Activated CD8-positive, alpha-beta memory T cell treated with anti-CD3 and anti-CD28 coated beads, Interleukin-2, amount 50 U/mL, for 48 hours (primary cell): ENCODE measurements at regions not wholly inside any gene's neighbourhood (a gene's known extent, or its start where the extent isn't known, plus 50 kb on each side); places are given as distances from the start of the nearest gene placed in this dataset.

ENCODE experiments used
- DNase-seq: peaks from one replicate; pipeline ENCODE4 v3.0.0-alpha.2; 2020

- DNase-seq, result no peak
Measured at GRCh38 chr9:106287091-106287631, 575.8 kb upstream of the ZNF462 start.

GRCh38 chr9:106287731-106288130 lies 575.2 kb upstream of the ZNF462 start:
- DNase-seq, result no peak

- no peak for DNase-seq
Measured at GRCh38 chr9:106288689-106289088, 574.3 kb upstream of the ZNF462 start.

GRCh38 chr9:106291786-106292185 lies 571.2 kb upstream of the ZNF462 start:
- no peak for DNase-seq

- no peak for DNase-seq
Measured at GRCh38 chr9:106296426-106296825, 566.5 kb upstream of the ZNF462 start.

GRCh38 chr9:106298997-106299396 lies 564.0 kb upstream of the ZNF462 start:
- no peak for DNase-seq

GRCh38 chr9:106304401-106304920 lies 558.5 kb upstream of the ZNF462 start:
- no peak for DNase-seq

GRCh38 chr9:106305428-106306133 lies 557.4 kb upstream of the ZNF462 start:
- DNase-seq, result no peak

GRCh38 chr9:106307670-106308069 lies 555.3 kb upstream of the ZNF462 start:
- DNase-seq, result no peak

GRCh38 chr9:106309925-106310324 lies 553.0 kb upstream of the ZNF462 start:
- DNase-seq, result no peak

- DNase-seq, result no peak
Measured at GRCh38 chr9:106310782-106311181, 552.2 kb upstream of the ZNF462 start.

GRCh38 chr9:106312906-106313305 lies 550.1 kb upstream of the ZNF462 start:
- no peak for DNase-seq

- DNase-seq, result no peak
Measured at GRCh38 chr9:106314476-106314875, 548.5 kb upstream of the ZNF462 start.

- DNase-seq, result no peak
Measured at GRCh38 chr9:106321394-106322180, 541.4 kb upstream of the ZNF462 start.

- DNase-seq, result no peak
Measured at GRCh38 chr9:106322706-106323245, 540.2 kb upstream of the ZNF462 start.

- no peak for DNase-seq
Measured at GRCh38 chr9:106324053-106324585, 538.8 kb upstream of the ZNF462 start.

- no peak for DNase-seq
Measured at GRCh38 chr9:106324591-106325280, 538.2 kb upstream of the ZNF462 start.

GRCh38 chr9:106326493-106326892 lies 536.5 kb upstream of the ZNF462 start:
- DNase-seq, result no peak

GRCh38 chr9:106333481-106333880 lies 529.5 kb upstream of the ZNF462 start:
- no peak for DNase-seq

GRCh38 chr9:106334081-106334480 lies 528.9 kb upstream of the ZNF462 start:
- no peak for DNase-seq

- DNase-seq, result no peak
Measured at GRCh38 chr9:106339882-106340281, 523.1 kb upstream of the ZNF462 start.

- no peak for DNase-seq
Measured at GRCh38 chr9:106350777-106351176, 512.2 kb upstream of the ZNF462 start.

- DNase-seq, result no peak
Measured at GRCh38 chr9:106356924-106357323, 506.0 kb upstream of the ZNF462 start.
